Erythroblast (primary cell): ENCODE measurements at regions not wholly inside any gene's neighbourhood (a gene's known extent, or its start where the extent isn't known, plus 50 kb on each side); places are given as distances from the start of the nearest gene placed in this dataset.
A peak's percentile ranks its signal among the peaks of the same experiment; 100 is the strongest.

Source experiments
- DNase-seq, 2 experiments: peaks; one replicate each; lab custom pipeline; 2025; lab: John Stamatoyannopoulos, UW
- GATA1 ChIP-seq: IDR thresholded peaks from 2 replicates; pipeline ENCODE4 v1.6.1; 2011; ENCODE audit warnings: low read depth, mild to moderate bottlenecking, control low read depth, low read length, moderate library complexity
- POLR2A ChIP-seq: IDR thresholded peaks from 2 replicates; pipeline ENCODE4 v1.6.1; 2011; ENCODE audit warnings: mild to moderate bottlenecking, low read length

GRCh38 chr20:48292806-48293205 is 507.5 kb upstream of the SULF2 start:
- TF ChIP-seq POLR2A: no peak
- no peak for TF ChIP-seq GATA1
- DNase-seq: no peak

GRCh38 chr20:48291896-48292295 is 506.6 kb upstream of the SULF2 start:
- DNase-seq: no peak
- TF ChIP-seq POLR2A (no peak), GATA1 (no peak)

- DNase-seq: no peak
- TF ChIP-seq GATA1 (no peak), POLR2A (no peak)
Observed at GRCh38 chr20:48288930-48289507, 503.7 kb upstream of the SULF2 start.

GRCh38 chr20:48287552-48288170 is 502.4 kb upstream of the SULF2 start:
- TF ChIP-seq GATA1 (no peak), POLR2A (no peak)
- DNase-seq: no peak

GRCh38 chr20:48287021-48287494 is 501.8 kb upstream of the SULF2 start:
- no peak for DNase-seq
- no peak for TF ChIP-seq POLR2A
- no peak for TF ChIP-seq GATA1

- TF ChIP-seq GATA1 (no peak), POLR2A (no peak)
- no peak for DNase-seq
Observed at GRCh38 chr20:48286601-48287000, 501.3 kb upstream of the SULF2 start.

- DNase-seq: no peak
- TF ChIP-seq POLR2A: no peak
- no peak for TF ChIP-seq GATA1
Observed at GRCh38 chr20:48285656-48286055, 500.4 kb upstream of the SULF2 start.

GRCh38 chr20:48284837-48285236 is 499.6 kb upstream of the SULF2 start:
- TF ChIP-seq GATA1: no peak
- TF ChIP-seq POLR2A: no peak
- DNase-seq: no peak

GRCh38 chr20:48284315-48284714 is 499.0 kb upstream of the SULF2 start:
- TF ChIP-seq POLR2A (no peak), GATA1 (no peak)
- DNase-seq: no peak

- no peak for DNase-seq
- TF ChIP-seq POLR2A (no peak), GATA1 (no peak)
Observed at GRCh38 chr20:48283470-48284110, 498.3 kb upstream of the SULF2 start.

GRCh38 chr20:48282591-48283228 is 497.4 kb upstream of the SULF2 start:
- TF ChIP-seq GATA1: no peak
- no peak for TF ChIP-seq POLR2A
- DNase-seq: peak in 1 of 2 experiments; percentile 2

- TF ChIP-seq POLR2A: no peak
- no peak for TF ChIP-seq GATA1
- no peak for DNase-seq
Observed at GRCh38 chr20:48281501-48281900, 496.2 kb upstream of the SULF2 start.

GRCh38 chr20:48278961-48279481 is 493.7 kb upstream of the SULF2 start:
- no peak for TF ChIP-seq GATA1
- no peak for TF ChIP-seq POLR2A
- DNase-seq: no peak

- TF ChIP-seq POLR2A (no peak), GATA1 (no peak)
- no peak for DNase-seq
Observed at GRCh38 chr20:48277266-48277665, 492.0 kb upstream of the SULF2 start.
